HG03571 (cell line): ENCODE measurements at regions not wholly inside any gene's neighbourhood (a gene's known extent, or its start where the extent isn't known, plus 50 kb on each side); places are given as distances from the start of the nearest gene placed in this dataset.
"Not testable (repeated sequence)": the region's sequence is repeated elsewhere in the genome, so short reads cannot be mapped to it uniquely, and the experiment has no call there.

Experiments
- ATAC-seq: cut with Tn5 transposase; IDR thresholded peaks from one replicate; pipeline ENCODE4 v1.9.1; 2021; ENCODE audit not compliant: unreplicated experiment

- no peak for ATAC-seq
Observed at GRCh38 chr10:6986927-6987326, 406.9 kb upstream of the PRKCQ start.

- no peak for ATAC-seq
Observed at GRCh38 chr10:6985644-6986043, 405.6 kb upstream of the PRKCQ start.

- ATAC-seq, result no peak
Observed at GRCh38 chr10:6984971-6985370, 404.9 kb upstream of the PRKCQ start.

- ATAC-seq, result not testable (repeated sequence)
Observed at GRCh38 chr10:6984016-6984415, 403.9 kb upstream of the PRKCQ start.

GRCh38 chr10:6980353-6980752 lies 400.3 kb upstream of the PRKCQ start:
- no peak for ATAC-seq

- no peak for ATAC-seq
Observed at GRCh38 chr10:6979371-6979770, 399.3 kb upstream of the PRKCQ start.

GRCh38 chr10:6978187-6978627 lies 398.1 kb upstream of the PRKCQ start:
- ATAC-seq, result no peak

- ATAC-seq, result no peak
Observed at GRCh38 chr10:6977398-6978186, 397.5 kb upstream of the PRKCQ start.

- no peak for ATAC-seq
Observed at GRCh38 chr10:6973899-6974298, 393.8 kb upstream of the PRKCQ start.

- ATAC-seq, result no peak
Observed at GRCh38 chr10:6972226-6972625, 392.1 kb upstream of the PRKCQ start.

GRCh38 chr10:6969659-6970058 lies 389.6 kb upstream of the PRKCQ start:
- no peak for ATAC-seq

GRCh38 chr10:6964543-6964942 lies 384.5 kb upstream of the PRKCQ start:
- ATAC-seq, result no peak

GRCh38 chr10:6962576-6962975 lies 382.5 kb upstream of the PRKCQ start:
- no peak for ATAC-seq

- no peak for ATAC-seq
Observed at GRCh38 chr10:6958711-6959110, 378.6 kb upstream of the PRKCQ start.

GRCh38 chr10:6958254-6958653 lies 378.2 kb upstream of the PRKCQ start:
- no peak for ATAC-seq

- ATAC-seq, result no peak
Observed at GRCh38 chr10:6957851-6958250, 377.8 kb upstream of the PRKCQ start.

- ATAC-seq, result no peak
Observed at GRCh38 chr10:6956562-6956961, 376.5 kb upstream of the PRKCQ start.

- no peak for ATAC-seq
Observed at GRCh38 chr10:6953271-6953801, 373.3 kb upstream of the PRKCQ start.

GRCh38 chr10:6951732-6952131 lies 371.7 kb upstream of the PRKCQ start:
- no peak for ATAC-seq

GRCh38 chr10:6950133-6950532 lies 370.1 kb upstream of the PRKCQ start:
- ATAC-seq, result no peak

- ATAC-seq, result no peak
Observed at GRCh38 chr10:6944436-6944835, 364.4 kb upstream of the PRKCQ start.

- no peak for ATAC-seq
Observed at GRCh38 chr10:6938384-6938783, 358.3 kb upstream of the PRKCQ start.

- ATAC-seq, result no peak
Observed at GRCh38 chr10:6936931-6937330, 356.9 kb upstream of the PRKCQ start.
